Heart left ventricle (tissue), 13 donors: ENCODE measurements at regions not wholly inside any gene's neighbourhood (a gene's known extent, or its start where the extent isn't known, plus 50 kb on each side); places are given as distances from the start of the nearest gene placed in this dataset.

Experiments
- POLR2A ChIP-seq, 2 donors: fragments of 450-650 bp; IDR thresholded peaks; one replicate each; pipeline ENCODE4 v1.6.1; 2017; ENCODE audit warnings: antibody characterized with exemption in 2 of 2, mild to moderate bottlenecking in 2 of 2, moderate library complexity in 2 of 2
- TF ChIP-seq, protein P1 (sequence below), 12 donors: fragments of 200-600 bp; sonication (generic) in 4 of 12; IDR thresholded peaks; one replicate each; pipeline versions ENCODE4 v1.5.0 to v1.8.0; 2018 to 2022; ENCODE audit warnings: antibody characterized with exemption in 12 of 12, mild to moderate bottlenecking in 5 of 12
- donor health status: ischemic (EF 13 %, LVEDD 7.1; RV severe dilation, severe dysfunction).
- donor health status: DM: no; HTN: yes; CAD: no.
- donor health status: DM: no; HTN: no; CAD: no.
- donor health status: ischemic (EF 25% LVEDD 6.9; RV normal size, moderate dysfunction).
- donor health status: ischemic (EF 25% LVEDD 5.7; RV mildly dilated, moderate dysfunction).
- donor health status: ischemic (EF 35%, LVEDD 5.7; RV mildly dilated, moderate dysfunction).
- donor health status: nonischemic (EF 11% LVEDD 7.7; RV severe dilation, severe dysfunction).
- donor health status: DM: yes; HTN: yes; CAD: no.
- donor health status: PGD.
- donor health status: ischemic (EF 29% LVEDD 5.4; RV normal size, mild dysfunction).
- donor health status: nonischemic (EF 23%, LVEDD 6.1; RV moderate dilation, normal function).

GRCh38 chr3:176926688-176927087 is 270.6 kb downstream of the TBL1XR1 start:
- TF ChIP-seq, protein P1, sequence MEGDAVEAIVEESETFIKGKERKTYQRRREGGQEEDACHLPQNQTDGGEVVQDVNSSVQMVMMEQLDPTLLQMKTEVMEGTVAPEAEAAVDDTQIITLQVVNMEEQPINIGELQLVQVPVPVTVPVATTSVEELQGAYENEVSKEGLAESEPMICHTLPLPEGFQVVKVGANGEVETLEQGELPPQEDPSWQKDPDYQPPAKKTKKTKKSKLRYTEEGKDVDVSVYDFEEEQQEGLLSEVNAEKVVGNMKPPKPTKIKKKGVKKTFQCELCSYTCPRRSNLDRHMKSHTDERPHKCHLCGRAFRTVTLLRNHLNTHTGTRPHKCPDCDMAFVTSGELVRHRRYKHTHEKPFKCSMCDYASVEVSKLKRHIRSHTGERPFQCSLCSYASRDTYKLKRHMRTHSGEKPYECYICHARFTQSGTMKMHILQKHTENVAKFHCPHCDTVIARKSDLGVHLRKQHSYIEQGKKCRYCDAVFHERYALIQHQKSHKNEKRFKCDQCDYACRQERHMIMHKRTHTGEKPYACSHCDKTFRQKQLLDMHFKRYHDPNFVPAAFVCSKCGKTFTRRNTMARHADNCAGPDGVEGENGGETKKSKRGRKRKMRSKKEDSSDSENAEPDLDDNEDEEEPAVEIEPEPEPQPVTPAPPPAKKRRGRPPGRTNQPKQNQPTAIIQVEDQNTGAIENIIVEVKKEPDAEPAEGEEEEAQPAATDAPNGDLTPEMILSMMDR (IDR thresholded peaks at IDR 0.05): no peak
- TF ChIP-seq POLR2A (IDR thresholded peaks at IDR 0.05): no peak
